K562 (cell line): ENCODE measurements at regions not wholly inside any gene's neighbourhood (a gene's known extent, or its start where the extent isn't known, plus 50 kb on each side); places are given as distances from the start of the nearest gene placed in this dataset. TPM values are rescaled to one million over a fixed set of nuclear protein-coding genes. Genes with fewer than 3 reads are reported as not detected.

Experiments
- small RNA-seq: library from RNA; depleted of rRNA; stranded (forward); fragments of <200 nt; gene quantifications from one replicate; pipeline ENCODE3, GENCODE V24; 2014

Small RNA genes lying in the stretch of these regions (small RNA-seq; reads per million reads assigned to genes)
- gene RF00019, result not detected
